ENCODE measurements at regions not wholly inside any gene's neighbourhood (a gene's known extent, or its start where the extent isn't known, plus 50 kb on each side); places are given as distances from the start of the nearest gene placed in this dataset.
A peak's percentile ranks its signal among the peaks of the same experiment; 100 is the strongest.
"Not testable (repeated sequence)": the region's sequence is repeated elsewhere in the genome, so short reads cannot be mapped to it uniquely, and the experiment has no call there.

- intact Hi-C loops (cut with DNase I); H3K9me3 ChIP-seq; H3K27ac ChIP-seq; DNase-seq; H3K4me1 ChIP-seq; H3K36me3 ChIP-seq; H3K4me3 ChIP-seq; H3K27me3 ChIP-seq: not testable (repeated sequence)
- ATAC-seq: peak; percentile 86
Observed at GRCh38 chr21:43477945-43478386, 51.0 kb upstream of the SIK1 start.
